Right renal pelvis (tissue), 4 donors: ENCODE measurements at regions not wholly inside any gene's neighbourhood (a gene's known extent, or its start where the extent isn't known, plus 50 kb on each side); places are given as distances from the start of the nearest gene placed in this dataset.

Experiments used
- DNase-seq, 4 donors: peaks; one replicate each; pipeline ENCODE4 v3.0.0-alpha.2; 2013; ENCODE audit warnings: low read depth in 4 of 4, low spot score in 3 of 4, missing footprints in 1 of 4

DNA sequence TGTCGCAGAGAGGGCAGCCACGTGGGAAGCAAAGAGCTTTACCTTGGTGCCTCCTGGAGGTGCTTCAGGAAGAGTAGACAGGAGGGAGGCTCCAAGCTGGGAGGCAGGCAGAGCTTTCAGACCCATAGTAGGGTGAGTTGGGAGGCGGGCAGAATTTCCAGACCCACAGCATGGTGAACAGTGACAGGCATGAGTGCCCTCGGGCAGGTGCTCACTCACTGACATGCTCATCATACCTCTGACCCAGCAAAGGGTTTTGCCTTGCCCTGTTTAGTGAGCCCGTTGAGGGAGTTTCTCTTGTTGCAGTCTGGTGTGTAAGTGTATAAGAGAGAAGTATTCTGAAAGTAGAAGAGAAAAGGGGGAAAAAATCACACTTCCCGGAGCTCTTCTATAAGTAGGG is 86.4 kb upstream of the NTM start:
- no peak for DNase-seq

DNA sequence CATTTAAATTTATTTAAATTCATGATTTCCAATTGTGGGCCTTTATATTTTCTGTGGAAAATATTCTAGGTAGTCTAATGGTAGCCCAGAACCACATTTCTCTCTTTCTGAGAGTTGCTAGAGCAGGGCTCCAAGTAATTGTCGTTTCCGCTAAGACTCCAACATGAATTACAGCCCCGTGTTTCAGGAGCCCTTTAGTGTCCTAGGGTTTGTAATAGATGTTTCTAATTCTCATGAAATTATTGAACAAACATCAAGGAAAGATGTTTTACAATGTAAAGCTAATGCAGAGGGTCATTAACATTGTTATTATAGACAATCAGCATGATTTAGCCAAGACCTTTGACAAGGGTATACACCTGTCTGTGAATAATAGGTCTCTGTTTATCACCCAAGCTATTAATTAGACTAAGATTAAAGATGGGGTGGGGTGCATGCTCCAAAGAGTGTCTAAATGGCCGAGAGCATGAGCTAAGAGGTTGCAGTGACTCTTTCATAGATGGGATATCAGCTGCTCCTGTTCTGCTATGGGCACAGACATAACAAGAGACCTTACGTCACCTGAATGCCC is 81.8 kb upstream of the NTM start:
- no peak for DNase-seq

GRCh38 chr11:131290185-131290584 is 80.2 kb upstream of the NTM start:
- no peak for DNase-seq

GRCh38 chr11:131295986-131296385 is 74.4 kb upstream of the NTM start:
- no peak for DNase-seq

DNA sequence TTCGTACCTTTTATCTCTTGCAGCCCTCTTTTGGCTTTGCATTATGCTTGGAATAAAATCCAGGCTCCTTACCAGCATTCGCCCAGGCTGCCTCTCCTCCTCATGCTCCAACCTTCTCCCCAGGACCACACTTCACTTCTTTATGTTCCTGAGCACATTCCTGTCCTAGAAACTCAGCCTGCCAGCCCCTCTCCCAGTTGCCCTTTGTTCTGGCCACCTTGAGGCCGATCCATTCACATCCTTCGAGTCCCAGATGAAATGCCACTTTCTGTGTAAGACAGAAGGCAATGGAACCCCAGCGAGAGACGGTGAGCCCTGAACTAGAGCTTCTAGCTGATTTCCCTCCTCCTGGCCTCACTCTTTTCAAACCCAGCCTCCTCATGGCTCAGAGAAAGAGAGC is 73.0 kb upstream of the NTM start:
- no peak for DNase-seq

GRCh38 chr11:131299598-131300438 is 70.6 kb upstream of the NTM start:
- no peak for DNase-seq

DNA sequence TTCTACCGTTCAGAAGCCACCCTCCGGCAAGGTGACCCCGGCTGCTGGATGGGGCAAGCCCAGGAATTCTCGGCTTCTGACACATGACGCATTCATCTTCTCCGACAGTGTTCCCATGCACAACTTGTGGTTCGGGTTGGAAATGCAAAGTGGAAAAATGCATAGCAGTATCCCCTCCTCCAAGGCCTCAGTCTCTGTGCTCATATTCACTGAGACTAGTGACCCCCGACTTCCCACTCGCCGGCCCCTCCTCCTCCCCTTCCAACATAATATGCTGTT is 70.0 kb upstream of the NTM start:
- peak in 2 of 4 donors; percentile 13 to 25 for DNase-seq

DNA sequence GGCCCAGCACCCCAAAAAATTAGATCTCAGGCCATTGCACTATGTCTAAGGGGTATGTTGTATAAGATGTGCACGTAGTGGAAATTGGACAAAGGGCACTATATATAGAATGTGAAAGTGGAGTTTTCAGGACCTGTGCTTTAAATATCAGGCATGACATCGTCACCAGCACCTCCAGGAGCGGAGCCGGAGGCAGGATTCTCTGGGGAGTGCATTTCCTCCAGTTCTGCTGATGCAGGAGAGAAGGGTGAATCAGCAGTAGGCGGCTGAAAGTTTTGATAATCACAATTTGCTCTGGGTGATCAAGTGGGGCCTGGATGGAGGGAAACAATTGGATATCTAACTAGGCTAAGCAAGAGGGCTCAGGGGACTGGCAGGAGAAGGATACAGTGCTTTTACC is 69.1 kb upstream of the NTM start:
- no peak for DNase-seq

DNA sequence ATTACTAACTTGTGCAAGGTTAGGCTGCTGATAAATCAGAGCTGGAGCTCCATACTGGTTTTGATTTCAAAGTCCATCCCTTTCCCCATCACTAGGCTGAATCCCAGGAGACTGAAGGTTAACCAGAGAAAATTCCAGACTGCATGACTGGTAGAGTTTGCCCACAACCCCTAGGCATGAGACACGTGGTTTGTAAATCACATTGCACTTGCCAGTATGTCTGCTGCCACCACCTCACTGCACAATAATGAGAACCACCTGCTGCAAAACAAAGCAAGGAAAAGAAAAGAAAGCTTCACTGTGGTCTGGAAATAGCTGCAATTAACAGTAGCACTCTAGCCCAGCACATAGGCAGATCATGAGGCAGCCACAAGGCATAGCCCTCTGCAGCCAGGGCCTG is 67.6 kb upstream of the NTM start:
- DNase-seq: no peak

DNA sequence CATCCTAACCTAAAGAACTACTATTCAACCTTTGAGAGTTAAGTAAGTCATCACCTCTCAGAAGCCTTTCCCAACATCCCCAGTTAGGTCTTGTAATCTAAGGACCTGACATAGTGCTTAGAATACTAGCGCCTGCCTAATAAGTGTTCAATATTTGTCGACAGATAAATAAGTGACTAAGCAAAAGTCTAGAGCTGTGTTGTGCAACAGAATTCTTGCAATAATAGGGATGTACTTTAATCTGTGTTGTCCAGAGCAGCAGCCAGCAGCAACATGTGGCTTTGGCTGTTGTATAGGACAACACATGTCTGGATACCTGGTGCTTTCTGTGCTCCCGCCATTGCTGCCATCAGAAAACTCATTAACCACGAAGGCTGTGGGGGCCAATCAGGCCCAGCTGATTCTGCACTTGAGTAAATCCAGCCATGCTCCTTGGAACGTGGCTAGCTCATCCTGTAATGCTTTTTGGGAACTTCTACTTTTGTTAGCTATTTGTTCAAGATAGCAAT is 66.8 kb upstream of the NTM start:
- DNase-seq: no peak

- no peak for DNase-seq
These were observed 65.4 kb upstream of the NTM start for GRCh38 chr11:131305005-131305404.

- no peak for DNase-seq
These were observed 62.9 kb upstream of the NTM start for GRCh38 chr11:131307506-131307905.

- DNase-seq: no peak
These were observed 60.6 kb upstream of the NTM start for GRCh38 chr11:131309776-131310175.

GRCh38 chr11:131311776-131312514 is 58.5 kb upstream of the NTM start:
- DNase-seq: peak in 2 of 4 donors; percentile 36 to 42
